ENCODE measurements at regions not wholly inside any gene's neighbourhood (a gene's known extent, or its start where the extent isn't known, plus 50 kb on each side); places are given as distances from the start of the nearest gene placed in this dataset.

DNA sequence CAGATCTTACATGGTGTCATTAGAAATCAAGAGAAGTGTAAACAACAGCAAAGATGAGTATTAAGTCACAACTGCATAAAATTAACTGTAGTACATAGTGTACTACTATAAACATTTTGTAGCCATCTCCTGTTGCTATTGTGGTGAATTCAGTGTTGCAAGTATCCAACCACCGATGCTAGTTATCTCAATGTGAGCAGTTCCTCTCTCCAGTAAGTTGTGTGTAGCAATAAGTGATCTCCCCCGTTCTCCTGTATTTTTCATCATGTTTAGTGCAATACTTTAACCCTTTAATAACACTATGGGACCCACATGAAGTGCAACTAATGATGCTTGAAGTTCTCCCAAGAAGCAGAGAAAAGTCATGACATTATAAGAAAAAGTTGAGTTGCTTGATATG lies 264.7 kb upstream of the KCNH8 start:
- DNase-seq (ENCODE audit: low spot score), result no peak

DNA sequence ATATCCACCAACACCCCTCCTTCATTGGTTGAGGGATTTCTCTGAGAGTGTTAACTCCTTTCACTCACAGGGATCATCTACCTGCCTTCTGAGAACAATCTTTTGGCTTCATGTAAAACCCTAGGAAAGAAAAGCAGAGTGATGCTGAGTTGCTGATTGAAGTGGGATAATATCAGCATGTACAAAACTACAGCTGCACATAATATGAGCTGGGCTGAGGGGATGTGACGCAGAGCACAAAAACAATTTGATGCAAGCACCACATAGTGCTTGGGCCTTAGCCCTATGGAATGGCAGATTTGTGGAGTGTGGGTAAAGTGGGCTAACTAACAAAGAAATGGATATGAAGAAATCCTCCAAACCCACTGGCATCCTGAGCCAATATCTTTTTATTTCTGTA lies 267.6 kb upstream of the KCNH8 start:
- DNase-seq (ENCODE audit: low spot score), result no peak

GRCh38 chr3:18872466-18872865 lies 275.8 kb upstream of the KCNH8 start:
- peak; percentile 49 for DNase-seq (ENCODE audit: low spot score)

- no peak for DNase-seq (ENCODE audit: low spot score)
Observed at GRCh38 chr3:18870642-18871041, 277.7 kb upstream of the KCNH8 start.

DNA sequence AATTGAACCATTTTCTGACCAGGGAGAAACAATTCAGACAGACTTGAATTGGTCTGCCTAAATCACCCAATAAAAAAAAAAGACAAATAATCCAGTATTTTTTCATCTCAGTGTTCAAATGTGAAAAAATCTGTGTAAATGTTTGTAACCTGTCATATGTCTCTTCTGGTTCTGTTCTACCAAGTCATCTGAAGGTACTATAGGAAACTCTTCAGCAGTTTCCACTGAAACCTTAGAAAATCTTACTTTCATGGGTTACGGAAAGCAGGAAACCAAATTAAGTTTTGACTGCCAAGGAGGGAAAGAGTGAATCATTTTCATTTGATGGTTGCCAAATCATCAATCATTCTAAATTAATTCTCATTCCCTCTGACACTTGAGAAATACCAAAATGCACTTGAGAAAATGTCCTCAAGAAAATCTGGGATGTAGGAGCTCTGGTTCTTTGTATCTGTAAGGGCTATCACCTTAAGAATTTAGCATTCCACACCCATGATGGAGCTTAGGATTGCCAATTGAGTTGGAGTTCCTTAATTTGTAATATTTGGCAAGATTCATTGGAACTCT lies 278.2 kb upstream of the KCNH8 start:
- no peak for DNase-seq (ENCODE audit: low spot score)

- DNase-seq (ENCODE audit: low spot score), result no peak
Observed at GRCh38 chr3:18868911-18869689, 279.2 kb upstream of the KCNH8 start.

GRCh38 chr3:18866899-18867298 lies 281.4 kb upstream of the KCNH8 start:
- DNase-seq (ENCODE audit: low spot score), result no peak

- no peak for DNase-seq (ENCODE audit: low spot score)
Observed at GRCh38 chr3:18864933-18865731, 283.2 kb upstream of the KCNH8 start.

DNA sequence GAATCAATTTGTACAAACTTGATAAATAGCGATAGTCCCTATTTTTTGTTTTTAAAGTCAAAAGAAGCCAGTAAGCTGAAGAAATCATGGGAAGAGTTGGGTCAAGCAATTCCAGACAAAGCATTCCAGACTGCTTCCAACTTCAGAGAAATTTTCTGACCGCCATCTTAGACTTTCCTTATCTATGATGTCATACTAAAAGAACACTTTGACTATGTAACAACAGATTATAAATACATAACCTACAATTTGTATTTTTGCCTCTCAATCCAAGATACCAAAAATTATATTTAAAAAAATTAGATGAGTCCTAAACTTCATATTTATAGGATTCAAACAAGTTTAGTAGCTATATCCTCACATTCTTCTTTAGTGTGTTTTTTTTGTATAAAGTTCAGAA lies 286.2 kb upstream of the KCNH8 start:
- DNase-seq (ENCODE audit: low spot score), result no peak

- no peak for DNase-seq (ENCODE audit: low spot score)
Observed at GRCh38 chr3:18861137-18861536, 287.2 kb upstream of the KCNH8 start.

DNA sequence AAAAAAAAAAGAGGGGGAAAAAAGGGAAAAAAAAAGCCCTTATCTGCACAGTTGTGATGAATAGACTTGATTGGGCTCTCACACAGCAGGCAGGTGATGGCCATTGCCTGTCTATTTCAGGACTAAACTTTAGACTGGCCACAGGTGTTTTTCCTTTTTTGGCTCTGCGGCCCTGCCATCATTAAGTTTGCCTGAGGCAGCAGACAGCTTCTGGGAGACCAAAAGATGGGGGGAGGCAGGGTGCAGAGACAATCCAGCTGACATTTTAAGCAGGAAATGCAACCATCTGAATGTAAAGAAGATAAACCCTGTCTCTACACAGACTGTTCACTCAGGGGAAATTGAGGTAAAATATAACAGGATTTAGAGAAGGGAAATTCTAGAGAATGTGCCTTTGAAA lies 295.0 kb upstream of the KCNH8 start:
- DNase-seq (ENCODE audit: low spot score), result peak; percentile 5

- peak; percentile 55 for DNase-seq (ENCODE audit: low spot score)
Observed at GRCh38 chr3:18847583-18848197, 300.6 kb upstream of the KCNH8 start.

- DNase-seq (ENCODE audit: low spot score), result no peak
Observed at GRCh38 chr3:18843983-18844382, 304.3 kb upstream of the KCNH8 start.

GRCh38 chr3:18843188-18843587 lies 305.1 kb upstream of the KCNH8 start:
- no peak for DNase-seq (ENCODE audit: low spot score)

GRCh38 chr3:18841422-18842343 lies 306.6 kb upstream of the KCNH8 start:
- no peak for DNase-seq (ENCODE audit: low spot score)

GRCh38 chr3:18840535-18841137 lies 307.7 kb upstream of the KCNH8 start:
- DNase-seq (ENCODE audit: low spot score), result no peak

DNA sequence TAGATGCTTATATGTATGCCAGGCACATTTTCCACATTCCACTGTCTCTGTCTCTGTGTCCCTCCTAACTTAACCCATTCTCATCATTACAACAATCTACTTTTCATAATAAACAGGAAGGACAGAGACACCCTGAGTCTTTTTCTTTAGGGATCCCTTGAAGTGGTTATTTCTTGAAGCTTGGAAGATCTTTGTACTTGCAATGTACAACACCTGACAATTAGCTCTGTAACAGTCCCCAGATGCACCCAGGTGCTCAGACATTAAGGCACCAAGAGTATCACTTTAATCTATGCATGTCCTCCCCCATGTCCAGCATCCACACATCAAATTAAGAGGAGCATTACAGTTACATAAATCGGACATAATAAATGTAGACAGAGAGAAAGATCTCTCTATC lies 309.6 kb upstream of the KCNH8 start:
- DNase-seq (ENCODE audit: low spot score), result no peak

DNA sequence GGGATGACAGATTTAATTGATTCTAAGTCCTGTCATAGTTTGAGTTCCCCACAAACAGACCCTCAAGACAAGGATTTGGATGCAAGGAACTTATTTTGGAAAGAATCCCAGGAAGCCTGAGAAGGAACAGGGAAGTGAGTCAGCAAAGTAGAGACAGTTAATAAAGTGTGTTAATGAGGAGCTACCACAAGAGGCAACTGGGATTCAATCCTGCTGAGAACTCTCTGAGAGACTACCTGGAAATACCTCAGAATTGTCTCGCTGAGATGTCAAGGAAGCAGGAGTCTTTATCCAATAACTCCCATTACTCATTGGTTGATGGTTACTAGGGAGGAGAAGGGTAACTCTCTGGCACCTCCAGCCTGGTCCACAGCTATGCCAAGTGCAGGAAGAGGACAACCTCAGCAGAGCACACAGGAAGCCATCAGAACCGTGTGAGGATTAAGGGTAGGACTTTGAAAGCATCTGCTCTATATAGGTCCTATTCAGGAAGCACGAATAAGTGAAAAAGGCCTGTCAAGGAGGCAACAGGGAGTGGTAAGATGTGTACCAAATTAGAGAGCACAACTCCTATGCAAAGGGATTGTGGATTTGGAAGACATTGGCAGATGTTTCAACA lies 311.1 kb upstream of the KCNH8 start:
- DNase-seq (ENCODE audit: low spot score), result no peak

DNA sequence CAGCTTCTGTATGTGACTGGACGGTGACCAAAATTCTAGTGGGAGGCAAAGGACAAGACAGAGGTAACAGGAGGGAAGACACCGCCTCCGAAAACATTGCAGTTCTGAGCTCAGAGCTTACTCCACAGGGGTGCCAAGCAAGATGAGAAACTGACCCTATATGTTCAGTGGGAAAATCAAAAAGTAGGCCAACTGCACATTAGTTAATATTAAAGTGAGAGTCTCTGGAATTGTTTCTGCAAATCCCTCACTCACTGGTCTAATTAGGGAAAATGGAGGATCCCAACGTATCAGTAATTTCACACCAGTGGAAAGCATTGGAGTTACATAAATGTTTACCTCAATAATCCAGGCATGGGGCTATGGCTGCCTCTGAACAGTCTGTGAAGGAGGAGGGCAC lies 313.3 kb upstream of the KCNH8 start:
- DNase-seq (ENCODE audit: low spot score), result no peak

- DNase-seq (ENCODE audit: low spot score), result no peak
Observed at GRCh38 chr3:18830087-18830486, 318.2 kb upstream of the KCNH8 start.

DNA sequence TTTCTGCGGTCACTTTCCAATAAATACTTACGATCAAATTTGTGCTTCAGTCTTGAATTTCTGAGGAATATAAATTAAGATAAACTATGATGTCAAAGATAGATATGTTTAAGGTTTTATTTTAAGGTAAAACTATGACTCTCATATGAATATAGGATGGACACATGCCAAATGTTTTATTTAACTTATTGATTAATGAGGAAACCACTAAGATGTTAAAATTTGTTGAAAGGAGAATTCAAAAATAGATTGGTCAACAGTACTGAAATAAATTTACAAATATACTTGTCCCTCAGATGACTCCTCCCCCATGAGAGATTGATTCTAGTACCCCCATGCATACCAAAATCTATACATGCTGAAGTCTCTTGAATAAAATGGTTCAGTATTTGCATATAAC lies 319.7 kb upstream of the KCNH8 start:
- no peak for DNase-seq (ENCODE audit: low spot score)
